Adrenal gland (tissue), 9 donors: ENCODE measurements at regions not wholly inside any gene's neighbourhood (a gene's known extent, or its start where the extent isn't known, plus 50 kb on each side); places are given as distances from the start of the nearest gene placed in this dataset.

Experiments used
- DNase-seq, 7 donors: peaks; one replicate each; pipeline ENCODE4 v3.0.0-alpha.2; 2019 to 2020
- H3K27ac ChIP-seq, 5 donors: fragments of 200-600 bp; sonication (generic) in 4 of 5; 1 replicate in 3 of 5; 2 replicates in 2 of 5; pipeline versions ENCODE4 v1.5.1 to v1.8.0; 2016 to 2020; ENCODE audit warnings: mild to moderate bottlenecking in 1 of 5
- H3K27me3 ChIP-seq: fragments of 200-600 bp; 2 replicates; pipeline ENCODE4 v1.8.0; 2021
- H3K36me3 ChIP-seq, 2 donors: fragments of 200-600 bp; replicated peaks in 1 of 2; 1 replicate in 1 of 2; 2 replicates in 1 of 2; pipeline versions ENCODE4 v1.5.1 to v1.8.0; 2018 to 2022
- H3K4me1 ChIP-seq, 2 donors: fragments of 200-600 bp; replicated peaks in 1 of 2; 1 replicate in 1 of 2; 2 replicates in 1 of 2; pipeline versions ENCODE4 v1.5.1 to v1.8.0; 2018 to 2021
- H3K4me3 ChIP-seq, 4 donors: fragments of 200-600 bp; sonication (generic) in 3 of 4; one replicate each; pipeline ENCODE4 v1.5.1; 2016 to 2018
- H3K9me3 ChIP-seq, 3 donors: fragments of 200-600 bp; sonication (generic) in 1 of 3; replicated peaks in 1 of 3; 1 replicate in 2 of 3; 2 replicates in 1 of 3; pipeline versions ENCODE4 v1.5.1 to v1.8.0; 2016 to 2021
- CTCF ChIP-seq, 6 experiments: fragments of 450-650 bp in 4 of 6; fragments of 200-600 bp in 2 of 6; sonication (generic) in 1 of 6; IDR thresholded peaks; 1 replicate in 5 of 6; 2 replicates in 1 of 6; pipeline versions ENCODE4 v1.5.1 to v1.8.0; 2016 to 2021; ENCODE audit warnings: antibody characterized with exemption in 6 of 6, mild to moderate bottlenecking in 2 of 6, moderate library complexity in 1 of 6
- POLR2A ChIP-seq, 2 donors: fragments of 450-650 bp; IDR thresholded peaks; one replicate each; pipeline ENCODE4 v1.6.1; 2017; ENCODE audit warnings: antibody characterized with exemption in 2 of 2, mild to moderate bottlenecking in 2 of 2, moderate library complexity in 1 of 2
- WGBS, 4 donors: extraction: QIAGEN DNeasy Blood & Tissue Kit in 2 of 4; methylation state at CpG; one replicate each; pipeline versions ENCODE4 v1.1.5 to v1.1.7; 2013 to 2017; 5-methylcytosine and 5-hydroxymethylcytosine counted together
- intact Hi-C, 2 donors: fragments of 100-400 bp; cut with DNase I; formaldehyde crosslinking; loops; one replicate each; pipeline versions ENCODE4 v1.14.1 to v1.15.0; 2022 to 2023
- donor health status: healthy with polysubstance abuse.
- donor health status: Bipolar disorder and iron deficiency.
- donor health status: DM: yes; HTN: yes; CAD: no.
- donor health status: DM: no; HTN: no; CAD: no.
- donor health status: DM: no; HTN: no; CAD: no.

DNA sequence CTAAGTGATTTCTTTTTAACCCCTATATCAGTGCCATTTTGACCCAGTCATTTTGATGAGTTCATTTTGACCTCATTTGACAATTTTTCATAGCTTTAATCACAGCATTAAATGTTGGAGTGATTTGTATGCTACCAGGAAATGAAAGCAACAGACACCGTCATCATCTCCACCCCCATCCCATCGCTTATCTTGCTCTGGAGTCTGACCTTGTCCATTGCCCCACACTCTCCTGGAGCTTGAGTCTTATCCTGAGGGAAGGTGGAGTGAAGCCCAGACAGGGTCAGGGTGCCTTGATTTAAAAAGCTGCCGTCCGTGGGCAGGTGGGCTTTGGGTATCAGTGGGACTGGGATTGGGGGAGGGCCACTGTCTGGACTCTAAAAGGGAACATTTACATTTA lies 94.7 kb upstream of the JCAD start:
- H3K27me3 ChIP-seq = no peaks in the 10 kb centered on the region
- H3K36me3 ChIP-seq = no peaks in the 10 kb centered on the region
- WGBS, 4 donors = 35 to 59% (median 50%) methylated on average over 4 of the region's 4 CpGs
- peak; percentile 25 to 73 (median 42) for DNase-seq
- H3K4me3 ChIP-seq = no peak overlapping the region
- TF ChIP-seq CTCF (IDR thresholded peaks at IDR 0.05) (no peak), POLR2A (IDR thresholded peaks at IDR 0.05) (no peak)
- H3K4me1 ChIP-seq = peaks cover 0 to 11% of the 10 kb centered on the region in 2 donors
- no peak overlapping the region for H3K27ac ChIP-seq
- H3K9me3 ChIP-seq = no peaks in the 10 kb centered on the region
- intact Hi-C loops = no loop called here

DNA sequence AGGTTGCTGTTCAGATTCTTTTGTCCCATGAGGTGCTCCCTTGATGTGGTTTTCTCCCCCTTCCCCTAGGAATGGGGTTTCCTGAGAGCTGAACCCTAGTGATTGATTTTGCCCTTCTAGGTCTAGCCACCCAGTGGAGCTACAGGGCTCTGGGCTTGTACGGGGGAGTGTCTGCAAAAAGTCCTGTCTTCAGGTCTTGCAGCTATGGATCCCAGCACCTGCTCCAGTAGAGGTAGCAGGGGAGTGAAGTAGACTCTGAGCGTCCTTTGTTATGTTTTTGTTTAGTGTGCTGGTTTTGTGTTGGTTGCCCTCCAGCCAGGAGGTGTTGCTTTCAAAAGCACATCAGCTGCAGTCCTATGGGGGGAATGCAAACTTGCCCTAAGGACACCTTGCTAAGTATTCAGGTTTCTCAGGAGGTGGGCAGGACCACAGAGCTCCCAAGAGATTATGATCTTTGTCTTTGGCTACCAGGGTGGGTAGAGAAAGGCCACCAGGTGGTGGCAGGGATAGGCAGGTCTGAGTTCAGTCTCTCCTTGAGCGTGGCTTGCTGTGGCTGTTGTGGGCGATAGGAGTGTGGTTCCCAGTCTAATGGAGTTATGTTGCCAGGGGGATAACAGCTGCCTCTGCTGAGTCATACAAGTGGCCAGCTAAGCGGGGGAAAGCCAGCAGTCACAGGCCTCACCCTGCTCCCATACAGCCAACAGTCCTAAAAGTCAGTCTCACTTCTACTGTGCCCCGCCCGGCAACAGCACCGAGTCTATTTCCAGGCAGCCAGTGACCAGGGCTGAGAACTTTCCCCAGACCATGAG lies 92.4 kb upstream of the JCAD start:
- peak in 6 of 7 donors; percentile 26 to 69 (median 36) for DNase-seq
- intact Hi-C loops = no loop called here
- H3K36me3 ChIP-seq = no peaks in the 10 kb centered on the region
- no peak overlapping the region for H3K4me3 ChIP-seq
- H3K4me1 ChIP-seq = peaks cover 0 to 11% of the 10 kb centered on the region in 2 donors
- 81 to 87% (median 81%) methylated on average over 6 to 8 of the region's 8 CpGs for WGBS, 4 donors
- H3K27ac ChIP-seq = no peak overlapping the region
- H3K27me3 ChIP-seq = no peaks in the 10 kb centered on the region
- no peaks in the 10 kb centered on the region for H3K9me3 ChIP-seq
- TF ChIP-seq POLR2A (IDR thresholded peaks at IDR 0.05) (no peak), CTCF (IDR thresholded peaks at IDR 0.05) (no peak)

DNA sequence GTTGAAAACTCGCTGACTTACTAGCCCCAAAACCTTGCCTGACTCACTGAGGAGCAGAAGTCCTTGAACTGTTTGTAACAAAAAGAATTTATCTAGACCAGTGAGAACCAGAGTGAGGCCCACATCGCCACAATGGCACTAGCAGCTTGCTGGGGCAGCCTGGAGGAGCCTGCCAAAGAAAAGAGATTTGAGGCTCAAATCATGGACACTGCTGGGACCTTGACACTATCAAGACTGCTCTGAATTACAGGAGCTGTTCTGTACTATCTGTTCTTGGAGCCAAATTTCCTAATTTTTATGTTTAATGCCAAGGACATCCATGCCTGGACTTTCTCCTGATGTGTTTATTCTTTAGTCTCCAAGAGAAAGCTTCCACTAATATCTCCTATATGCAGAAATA lies 82.0 kb upstream of the JCAD start:
- Histone ChIP-seq H3K27me3 (no peaks in the 10 kb centered on the region), H3K9me3 (no peaks in the 10 kb centered on the region), H3K4me3 (no peak overlapping the region), H3K4me1 (peaks cover 8 to 13% of the 10 kb centered on the region in 2 donors), H3K27ac (peak overlapping the region in 1 of 5 donors; percentile 5), H3K36me3 (no peaks in the 10 kb centered on the region)
- peak; percentile 42 to 85 (median 80) for DNase-seq
- 11 to 45% (median 39%) methylated on average over 2 of the region's 2 CpGs for WGBS, 4 donors
- TF ChIP-seq CTCF (IDR thresholded peaks at IDR 0.05) (no peak), POLR2A (IDR thresholded peaks at IDR 0.05) (no peak)
- intact Hi-C loops = no loop called here

DNA sequence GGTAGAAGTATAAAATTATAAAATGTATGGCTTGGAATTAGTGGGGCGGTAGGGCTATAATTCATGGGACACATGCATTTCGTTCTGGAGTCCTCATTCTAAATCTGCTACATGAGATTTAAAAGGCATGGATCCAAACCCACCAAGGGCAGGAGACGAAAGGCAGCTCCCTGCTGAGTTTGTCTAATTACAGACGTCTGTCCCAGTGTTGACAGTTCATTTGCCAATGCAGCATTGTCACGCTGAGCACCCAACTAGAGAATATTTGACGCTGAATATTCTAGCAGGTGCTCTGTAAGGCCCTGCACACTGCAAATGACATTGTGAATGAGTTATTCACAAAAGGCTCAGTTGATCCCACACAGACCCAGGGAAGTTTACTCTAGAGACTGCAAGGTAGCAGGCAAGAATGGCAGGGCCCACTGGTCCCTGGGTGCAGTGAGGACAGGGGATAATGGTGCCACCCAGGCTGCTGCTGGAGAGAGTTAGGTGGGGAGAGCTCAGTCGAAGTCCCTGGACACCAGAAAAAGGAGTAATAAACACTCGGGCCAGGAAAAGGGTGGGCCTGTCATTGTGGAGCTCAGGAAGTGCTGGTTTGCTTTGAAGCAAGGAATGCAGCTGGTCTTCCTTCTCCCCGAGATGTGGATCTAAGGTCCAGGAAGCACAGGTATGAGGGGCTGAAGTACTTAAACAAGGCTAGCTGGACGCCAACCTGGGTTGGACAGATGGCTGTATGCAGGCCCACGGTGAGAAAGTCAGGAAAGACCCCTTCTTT lies 75.0 kb upstream of the JCAD start:
- Histone ChIP-seq H3K27me3 (no peaks in the 10 kb centered on the region), H3K27ac (no peak overlapping the region), H3K4me3 (no peak overlapping the region), H3K36me3 (no peaks in the 10 kb centered on the region), H3K9me3 (no peaks in the 10 kb centered on the region), H3K4me1 (no peaks in the 10 kb centered on the region)
- intact Hi-C loops = no loop called here
- no peak for TF ChIP-seq POLR2A (IDR thresholded peaks at IDR 0.05)
- TF ChIP-seq CTCF (IDR thresholded peaks at IDR 0.05) = no peak
- DNase-seq = peak in 1 of 7 donors; percentile 28
- 82 to 93% (median 83%) methylated on average over 11 of the region's 11 CpGs for WGBS, 4 donors
